Lower leg skin (tissue), 4 donors: ENCODE measurements at regions not wholly inside any gene's neighbourhood (a gene's known extent, or its start where the extent isn't known, plus 50 kb on each side); places are given as distances from the start of the nearest gene placed in this dataset.

Experiments used
- DNase-seq, 2 donors: peaks; one replicate each; pipeline ENCODE4 v3.0.0-alpha.2; 2019; ENCODE audit warnings: low spot score in 2 of 2
- H3K4me3 ChIP-seq: fragments of 200-600 bp; sonication (generic); 2 replicates; pipeline ENCODE4 v1.5.1; 2017; ENCODE audit warnings: mild to moderate bottlenecking, low read depth; ENCODE audit not compliant: poor library complexity, severe bottlenecking
- POLR2A ChIP-seq, 2 donors: fragments of 450-650 bp; IDR thresholded peaks; one replicate each; pipeline ENCODE4 v1.6.1; 2016 to 2017; ENCODE audit warnings: antibody characterized with exemption in 2 of 2, mild to moderate bottlenecking in 1 of 2, moderate library complexity in 1 of 2
- WGBS, 2 donors: methylation state at CpG; one replicate each; pipeline ENCODE4 v1.1.5; 2018; 5-methylcytosine and 5-hydroxymethylcytosine counted together
- intact Hi-C: fragments of 100-400 bp; cut with DNase I; formaldehyde crosslinking; loops from one replicate; pipeline ENCODE4 v1.15.0; 2023; ENCODE audit warnings: low total_unique reads
- TF ChIP-seq, protein P1 (sequence below), 3 donors: fragments of 450-650 bp; IDR thresholded peaks; one replicate each; pipeline ENCODE4 v1.5.1; 2016; ENCODE audit warnings: antibody characterized with exemption in 3 of 3, mild to moderate bottlenecking in 3 of 3, moderate library complexity in 2 of 3

DNA sequence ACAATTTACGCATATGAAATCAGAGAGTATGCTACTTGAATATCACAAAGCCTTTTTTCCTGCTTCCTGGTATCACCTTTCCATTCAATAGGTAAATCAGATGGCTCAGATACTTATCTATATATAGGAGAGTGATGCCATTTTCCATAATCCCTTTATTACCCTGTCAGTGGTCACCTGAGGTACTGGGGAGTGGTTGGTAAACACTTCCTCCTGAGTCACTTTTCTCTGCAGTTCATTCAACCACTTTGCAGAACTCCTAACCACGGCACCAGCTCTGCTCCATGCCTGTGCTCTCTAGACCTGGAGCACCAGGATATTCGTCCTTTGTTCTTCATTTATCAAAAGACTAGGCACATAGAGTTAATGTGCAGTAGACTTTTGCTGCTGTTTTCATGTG lies 748.5 kb upstream of the KLHL1 start:
- no peak for DNase-seq
- H3K4me3 ChIP-seq, result no peak overlapping the region
- 70 to 75% methylated on average over 3 of the region's 3 CpGs for WGBS, 2 donors
- intact Hi-C loops, result no loop called here
- no peak for TF ChIP-seq POLR2A (IDR thresholded peaks at IDR 0.05)
- TF ChIP-seq, protein P1, sequence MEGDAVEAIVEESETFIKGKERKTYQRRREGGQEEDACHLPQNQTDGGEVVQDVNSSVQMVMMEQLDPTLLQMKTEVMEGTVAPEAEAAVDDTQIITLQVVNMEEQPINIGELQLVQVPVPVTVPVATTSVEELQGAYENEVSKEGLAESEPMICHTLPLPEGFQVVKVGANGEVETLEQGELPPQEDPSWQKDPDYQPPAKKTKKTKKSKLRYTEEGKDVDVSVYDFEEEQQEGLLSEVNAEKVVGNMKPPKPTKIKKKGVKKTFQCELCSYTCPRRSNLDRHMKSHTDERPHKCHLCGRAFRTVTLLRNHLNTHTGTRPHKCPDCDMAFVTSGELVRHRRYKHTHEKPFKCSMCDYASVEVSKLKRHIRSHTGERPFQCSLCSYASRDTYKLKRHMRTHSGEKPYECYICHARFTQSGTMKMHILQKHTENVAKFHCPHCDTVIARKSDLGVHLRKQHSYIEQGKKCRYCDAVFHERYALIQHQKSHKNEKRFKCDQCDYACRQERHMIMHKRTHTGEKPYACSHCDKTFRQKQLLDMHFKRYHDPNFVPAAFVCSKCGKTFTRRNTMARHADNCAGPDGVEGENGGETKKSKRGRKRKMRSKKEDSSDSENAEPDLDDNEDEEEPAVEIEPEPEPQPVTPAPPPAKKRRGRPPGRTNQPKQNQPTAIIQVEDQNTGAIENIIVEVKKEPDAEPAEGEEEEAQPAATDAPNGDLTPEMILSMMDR (IDR thresholded peaks at IDR 0.05), result no peak

DNA sequence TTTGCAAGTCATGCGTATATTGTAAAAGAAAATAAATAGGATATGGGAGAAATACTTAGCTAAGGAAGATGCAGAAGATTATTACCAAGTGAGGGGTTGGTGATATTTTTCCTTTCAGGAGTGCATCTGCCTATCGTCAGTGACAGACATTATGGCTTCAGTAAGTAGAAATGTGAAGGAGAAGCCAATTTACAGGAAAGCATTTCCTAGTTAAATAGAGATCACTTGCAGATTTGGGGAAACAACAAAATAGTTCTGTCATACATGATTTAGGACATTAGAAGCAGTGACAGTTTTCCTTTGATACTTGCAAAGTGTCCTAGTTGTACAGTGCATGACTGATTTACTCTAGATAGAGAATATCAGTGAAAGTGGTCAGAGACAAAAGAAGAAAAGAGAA lies 747.8 kb upstream of the KLHL1 start:
- 80 to 84% methylated on average over 2 of the region's 2 CpGs for WGBS, 2 donors
- TF ChIP-seq, protein P1 (IDR thresholded peaks at IDR 0.05), result no peak
- TF ChIP-seq POLR2A (IDR thresholded peaks at IDR 0.05), result no peak
- H3K4me3 ChIP-seq, result no peak overlapping the region
- no peak for DNase-seq
- intact Hi-C loops, result no loop called here

DNA sequence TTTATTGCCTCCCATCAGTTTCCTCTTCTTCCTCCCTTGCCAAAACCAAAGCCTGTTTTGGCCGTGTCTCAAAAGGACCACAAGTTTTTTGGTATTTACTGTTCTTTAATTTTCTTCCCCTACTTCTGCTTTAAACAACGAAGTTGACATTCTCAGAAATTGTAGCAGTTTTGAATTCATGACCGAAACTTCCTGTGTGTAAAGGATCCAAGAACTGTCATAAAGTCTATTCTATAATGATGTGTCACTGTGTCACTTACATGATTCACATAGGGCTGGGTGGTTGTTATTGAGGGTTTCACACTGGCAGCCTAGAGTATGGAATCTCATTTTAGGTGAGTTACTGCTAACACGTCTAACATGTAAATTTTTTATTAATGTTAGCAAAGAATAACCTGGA lies 741.0 kb upstream of the KLHL1 start:
- intact Hi-C loops, result no loop called here
- no peak overlapping the region for H3K4me3 ChIP-seq
- DNase-seq, result no peak
- 30 to 50% methylated on average over 4 of the region's 4 CpGs for WGBS, 2 donors
- TF ChIP-seq POLR2A (IDR thresholded peaks at IDR 0.05), result no peak
- TF ChIP-seq, protein P1 (IDR thresholded peaks at IDR 0.05), result no peak

DNA sequence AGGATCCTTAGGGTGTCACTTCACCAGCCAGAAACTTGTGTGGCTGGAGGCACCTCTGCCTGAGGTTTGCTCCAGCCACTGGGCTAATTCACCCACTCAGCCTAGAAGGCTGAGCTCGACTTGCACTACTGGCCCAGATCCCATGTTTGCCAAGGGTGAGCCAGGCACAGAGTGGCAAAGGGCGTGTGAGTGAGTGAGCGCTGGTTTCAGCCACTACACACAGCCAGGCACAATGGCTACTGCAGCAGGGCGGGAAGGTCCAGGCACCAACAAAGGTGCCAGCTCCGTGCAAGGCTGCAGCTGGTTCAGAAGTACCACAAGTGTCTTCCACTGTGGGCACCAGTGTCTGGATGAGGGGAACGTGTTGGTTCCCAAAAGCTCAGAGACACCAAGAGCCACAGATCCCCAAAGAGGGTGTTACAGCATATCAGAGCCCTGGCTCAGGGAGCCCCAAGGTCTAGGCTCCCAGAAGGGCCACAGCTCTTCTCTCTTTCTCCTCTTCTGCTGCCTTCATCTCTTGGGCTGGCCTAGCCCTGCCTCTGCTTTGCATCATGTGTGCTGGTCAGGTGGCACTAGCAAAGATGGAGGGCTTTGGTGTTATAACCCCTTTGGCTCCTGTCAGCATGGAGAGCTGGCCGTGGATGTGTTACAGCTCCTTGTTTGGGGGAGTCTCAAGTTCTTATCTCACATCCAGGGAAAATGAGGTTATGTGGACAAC lies 736.3 kb upstream of the KLHL1 start:
- WGBS, 2 donors, result 90 to 93% methylated on average over 7 of the region's 7 CpGs
- no peak overlapping the region for H3K4me3 ChIP-seq
- no peak for TF ChIP-seq POLR2A (IDR thresholded peaks at IDR 0.05)
- TF ChIP-seq, protein P1 (IDR thresholded peaks at IDR 0.05), result no peak
- intact Hi-C loops, result no loop called here
- DNase-seq, result no peak

DNA sequence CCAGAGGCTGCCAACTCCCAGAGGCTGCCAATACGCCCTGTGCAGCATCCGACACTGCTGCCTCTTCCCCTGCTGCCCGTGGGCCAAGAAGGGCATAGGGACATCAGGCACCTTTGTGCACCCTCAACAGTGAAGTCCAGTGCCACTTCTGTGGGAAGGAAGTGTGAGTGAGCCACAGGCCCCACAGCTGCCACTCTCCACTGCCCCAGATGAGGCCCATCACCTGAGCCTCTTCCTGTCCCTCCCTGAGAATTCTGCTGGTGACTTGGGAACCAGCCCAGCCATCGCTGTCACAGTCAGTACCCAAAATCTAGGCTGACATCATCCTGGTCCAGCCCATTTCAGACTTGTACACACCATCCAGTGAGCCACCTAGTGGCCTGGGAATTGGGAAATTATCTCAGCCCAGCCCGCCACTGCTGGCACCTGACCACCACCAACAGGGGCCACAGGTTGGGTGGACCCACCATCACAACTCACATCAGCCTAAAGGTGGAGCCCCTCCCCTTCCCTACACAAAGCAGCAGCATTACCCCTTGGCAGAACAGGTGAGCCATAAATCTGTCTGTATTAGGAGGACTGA lies 733.9 kb upstream of the KLHL1 start:
- intact Hi-C loops, result no loop called here
- TF ChIP-seq, protein P1 (IDR thresholded peaks at IDR 0.05), result no peak
- WGBS, 2 donors, result 75 to 83% methylated on average over 5 of the region's 5 CpGs
- H3K4me3 ChIP-seq, result no peak overlapping the region
- no peak for DNase-seq
